Skeletal muscle cell (primary cell): ENCODE measurements at regions not wholly inside any gene's neighbourhood (a gene's known extent, or its start where the extent isn't known, plus 50 kb on each side); places are given as distances from the start of the nearest gene placed in this dataset.

Experiments used
- DNase-seq: peaks from one replicate; pipeline ENCODE4 v3.0.0-alpha.2; 2010; ENCODE audit warnings: low read depth
- H3K4me3 ChIP-seq: 2 replicates; pipeline ENCODE4 v1.5.1; 2011; ENCODE audit warnings: low read depth, mild to moderate bottlenecking, control low read depth, low read length, moderate library complexity

GRCh38 chr13:86826232-86826631, 844.9 kb upstream of the SLITRK5 start:
- no peak overlapping the region for H3K4me3 ChIP-seq
- DNase-seq: no peak

DNA sequence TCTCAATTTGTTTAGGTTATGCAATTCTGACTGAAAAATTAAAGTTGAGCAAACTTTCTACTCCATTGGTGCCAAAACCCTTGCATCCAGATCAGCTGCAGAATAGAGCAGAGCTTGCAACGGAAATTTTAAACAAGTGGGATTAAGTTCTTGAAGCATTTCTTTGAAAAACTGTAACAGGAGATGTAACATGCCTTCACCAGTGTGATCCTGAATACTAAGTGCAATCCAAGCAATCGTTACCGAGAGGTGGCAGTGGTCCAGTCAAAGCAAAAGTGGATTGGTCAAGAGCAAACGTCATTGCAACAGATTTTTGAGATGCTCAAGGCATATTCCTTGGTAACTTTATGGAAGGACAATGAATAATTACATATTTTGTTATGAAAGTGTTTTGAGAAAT, 841.1 kb upstream of the SLITRK5 start:
- H3K4me3 ChIP-seq: no peak overlapping the region
- no peak for DNase-seq

GRCh38 chr13:86831084-86831483, 840.1 kb upstream of the SLITRK5 start:
- no peak overlapping the region for H3K4me3 ChIP-seq
- DNase-seq: no peak

GRCh38 chr13:86838411-86839120, 832.6 kb upstream of the SLITRK5 start:
- no peak overlapping the region for H3K4me3 ChIP-seq

DNA sequence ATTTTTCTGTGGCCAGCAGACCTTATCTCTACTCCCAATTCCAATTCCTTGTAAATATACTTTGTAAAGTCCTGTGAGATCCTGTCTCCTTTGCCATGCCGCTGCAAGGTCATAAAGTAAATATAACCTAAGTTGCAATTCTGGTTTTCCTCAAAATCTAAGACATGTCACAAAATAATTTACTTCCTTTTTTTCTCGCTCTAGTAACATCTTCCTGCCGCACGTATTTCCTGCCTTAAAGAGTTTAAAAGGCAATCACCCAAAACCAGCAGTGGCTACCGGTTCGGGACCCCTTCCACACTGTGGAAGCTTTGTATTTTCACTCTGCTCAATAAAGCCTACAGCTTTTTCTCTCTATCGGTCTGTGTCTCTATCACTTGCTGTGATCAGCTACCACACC, 832.0 kb upstream of the SLITRK5 start:
- DNase-seq: no peak
- H3K4me3 ChIP-seq: no peak overlapping the region

More at GRCh38 chr13:86838411-86839120, 832.6 kb upstream of the SLITRK5 start:
- no peak for DNase-seq

GRCh38 chr13:86840250-86841191, 830.6 kb upstream of the SLITRK5 start:
- H3K4me3 ChIP-seq: no peak overlapping the region

GRCh38 chr13:86841264-86841663, 829.9 kb upstream of the SLITRK5 start:
- H3K4me3 ChIP-seq: no peak overlapping the region
- DNase-seq: no peak

More at GRCh38 chr13:86840250-86841191, 830.6 kb upstream of the SLITRK5 start:
- no peak for DNase-seq

GRCh38 chr13:86846501-86846900, 824.7 kb upstream of the SLITRK5 start:
- peak; percentile 42 for DNase-seq
- H3K4me3 ChIP-seq: no peak overlapping the region

DNA sequence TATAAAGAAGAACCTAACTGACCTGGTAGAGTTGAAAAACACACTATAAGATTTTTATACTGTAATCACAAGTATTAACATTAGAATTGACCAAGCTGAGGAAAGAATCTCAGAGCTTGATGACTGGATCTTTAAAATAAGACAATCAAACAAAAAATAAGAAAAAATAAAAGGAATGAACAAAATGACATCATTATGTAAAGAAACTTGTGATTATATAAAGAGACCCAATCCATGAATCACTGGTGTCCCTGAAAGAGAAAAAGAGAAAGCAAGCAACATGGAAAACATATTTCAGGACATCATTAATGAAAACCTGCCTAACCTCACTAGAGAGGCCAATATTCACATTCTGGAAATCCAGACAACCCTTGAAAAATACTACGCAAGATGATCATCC, 822.5 kb upstream of the SLITRK5 start:
- no peak overlapping the region for H3K4me3 ChIP-seq

GRCh38 chr13:86856991-86857390, 814.2 kb upstream of the SLITRK5 start:
- peak; percentile 26 for DNase-seq
- H3K4me3 ChIP-seq: no peak overlapping the region

More for the DNA sequence above, 822.5 kb upstream of the SLITRK5 start:
- DNase-seq: no peak

DNA sequence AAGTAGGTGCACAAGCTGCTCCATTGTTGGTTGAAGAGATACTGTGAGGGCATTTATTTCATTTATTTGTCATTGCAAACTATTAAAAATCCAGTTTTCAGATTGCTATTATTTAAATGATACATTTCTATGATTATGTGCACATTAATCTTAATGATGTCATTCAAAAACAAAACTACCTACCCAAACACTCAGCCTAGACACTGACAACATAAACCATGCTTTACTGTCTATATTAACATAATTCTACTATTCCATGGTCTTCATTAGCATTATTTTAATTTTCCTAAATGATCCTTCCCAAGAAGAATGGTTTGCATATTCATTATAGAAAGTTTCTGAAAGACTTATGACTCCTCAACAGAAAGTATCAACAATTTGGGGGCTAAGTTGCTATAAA, 813.0 kb upstream of the SLITRK5 start:
- DNase-seq: no peak
- no peak overlapping the region for H3K4me3 ChIP-seq

DNA sequence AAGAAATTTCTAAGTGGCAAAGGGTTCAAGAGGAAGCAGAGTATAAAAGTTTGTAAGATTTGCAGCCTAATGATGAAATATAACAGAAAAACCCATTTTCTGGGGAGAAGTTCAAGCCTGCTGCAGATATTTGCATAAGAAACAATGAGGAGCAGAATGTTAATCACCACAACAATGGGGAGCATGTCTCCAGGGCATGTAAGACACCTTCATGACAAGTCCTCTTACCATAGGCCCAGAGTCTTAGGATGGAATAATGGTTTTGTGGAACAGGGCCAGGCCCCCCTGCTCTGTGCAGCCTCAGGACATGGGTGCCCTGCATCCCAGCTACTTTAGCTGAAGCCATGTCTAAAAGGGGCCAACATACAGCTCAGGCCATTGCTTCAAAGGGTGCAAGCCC, 809.0 kb upstream of the SLITRK5 start:
- DNase-seq: no peak

DNA sequence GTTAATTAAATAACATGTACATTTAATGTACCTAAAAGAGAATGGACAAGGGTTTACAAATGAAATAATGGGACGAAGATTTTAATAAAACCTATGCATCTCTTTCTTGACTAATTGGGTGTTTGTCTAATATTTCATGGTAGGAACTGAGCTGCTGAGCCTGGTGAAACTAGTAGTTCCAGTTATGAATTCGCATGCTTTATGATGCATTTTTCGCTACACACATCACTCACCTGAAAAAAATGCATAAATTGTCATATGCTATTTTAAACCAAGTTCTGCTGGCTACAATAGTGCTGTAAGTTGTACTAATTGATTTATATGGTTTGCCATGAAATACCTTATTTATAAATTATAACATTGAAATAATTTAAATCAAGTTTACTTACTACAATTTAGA, 806.8 kb upstream of the SLITRK5 start:
- no peak for DNase-seq
- H3K4me3 ChIP-seq: no peak overlapping the region

More for the DNA sequence above, 809.0 kb upstream of the SLITRK5 start:
- no peak overlapping the region for H3K4me3 ChIP-seq

DNA sequence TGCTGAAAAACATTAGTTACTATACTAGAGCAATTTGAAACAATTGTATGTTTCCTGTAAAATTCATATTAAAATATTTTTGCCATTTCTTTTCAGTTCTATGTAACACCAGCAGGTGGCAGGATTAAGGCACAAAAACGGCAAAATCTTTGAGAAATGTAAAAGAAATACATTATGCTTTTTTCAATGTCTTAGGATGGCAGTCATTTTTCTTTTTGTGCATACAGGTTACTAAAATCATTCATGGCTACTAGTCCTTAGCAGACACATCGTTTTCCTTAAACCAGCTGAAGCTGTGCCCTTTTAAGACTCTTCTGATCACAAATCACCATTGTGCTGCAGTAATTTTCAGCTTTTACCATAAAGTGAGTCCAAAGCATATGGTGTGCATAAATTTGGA, 800.7 kb upstream of the SLITRK5 start:
- no peak overlapping the region for H3K4me3 ChIP-seq

GRCh38 chr13:86877441-86877840, 793.7 kb upstream of the SLITRK5 start:
- no peak for DNase-seq

More for the DNA sequence above, 800.7 kb upstream of the SLITRK5 start:
- no peak for DNase-seq

GRCh38 chr13:86878781-86879180, 792.4 kb upstream of the SLITRK5 start:
- DNase-seq: no peak
- H3K4me3 ChIP-seq: no peak overlapping the region

More at GRCh38 chr13:86877441-86877840, 793.7 kb upstream of the SLITRK5 start:
- H3K4me3 ChIP-seq: no peak overlapping the region

GRCh38 chr13:86881390-86881789, 789.8 kb upstream of the SLITRK5 start:
- no peak for DNase-seq
- H3K4me3 ChIP-seq: no peak overlapping the region

GRCh38 chr13:86882107-86882506, 789.1 kb upstream of the SLITRK5 start:
- no peak for DNase-seq
- H3K4me3 ChIP-seq: no peak overlapping the region

GRCh38 chr13:86882835-86883234, 788.3 kb upstream of the SLITRK5 start:
- H3K4me3 ChIP-seq: no peak overlapping the region
- no peak for DNase-seq

DNA sequence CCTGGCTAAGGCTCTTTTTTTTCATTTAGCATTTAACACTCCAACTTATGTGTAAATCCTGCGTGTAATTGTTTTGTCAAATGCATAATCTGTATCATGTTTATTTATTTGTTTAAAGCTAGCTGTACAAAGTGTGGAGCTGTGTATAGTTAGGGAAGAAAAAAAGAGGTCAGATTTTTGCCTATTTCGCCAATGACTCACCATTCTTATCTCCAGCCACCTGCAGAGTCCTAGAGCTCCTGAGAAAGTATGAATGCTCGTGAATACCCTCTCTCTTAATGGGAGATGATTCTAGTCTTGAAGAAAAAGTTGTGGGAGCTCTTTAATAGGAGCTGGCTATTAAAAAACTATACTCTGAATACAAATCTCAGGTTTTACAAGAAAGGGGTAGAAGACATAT, 778.8 kb upstream of the SLITRK5 start:
- H3K4me3 ChIP-seq: no peak overlapping the region
- DNase-seq: no peak
